ENCODE measurements at regions not wholly inside any gene's neighbourhood (a gene's known extent, or its start where the extent isn't known, plus 50 kb on each side); places are given as distances from the start of the nearest gene placed in this dataset.

GRCh38 chrX:144637731-144638130 lies 609.6 kb upstream of the SPANXN1 start:
- Histone ChIP-seq H3K4me1 (no peaks in the 10 kb centered on the region), H3K27ac (no peak overlapping the region), H3K36me3 (ENCODE audit: low read depth, missing control alignments) (no peaks in the 10 kb centered on the region), H3K27me3 (no peaks in the 10 kb centered on the region), H3K9me3 (no peaks in the 10 kb centered on the region), H3K4me3 (no peak overlapping the region)
- TF ChIP-seq CTCF (IDR thresholded peaks at IDR 0.05), result no peak
- no peak for TF ChIP-seq POLR2A (IDR thresholded peaks at IDR 0.05)
- intact Hi-C loops (cut with DNase I; ENCODE audit: low total_unique reads), result no loop called here
- no peak for DNase-seq
- WGBS, 2 donors, result 93 to 96% methylated on average over 1 to 2 of the region's 2 CpGs

DNA sequence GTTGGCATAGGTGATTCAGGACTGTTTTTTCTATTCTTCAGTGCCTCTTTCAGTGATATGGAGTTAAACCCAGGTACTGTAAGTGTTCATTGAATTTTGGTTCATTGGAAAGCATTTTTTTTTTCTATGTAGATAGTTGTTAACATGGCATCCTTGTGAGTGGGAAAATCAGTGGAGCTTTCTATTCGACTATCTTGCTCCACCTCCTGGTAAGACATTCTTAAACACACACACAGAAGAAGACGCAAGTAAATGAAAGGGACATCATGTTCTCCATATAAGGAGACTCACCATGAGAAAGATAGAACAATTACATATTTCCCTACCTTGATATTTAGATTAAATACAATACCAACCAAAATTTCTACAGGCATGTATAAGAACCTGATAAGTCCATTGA lies 598.5 kb upstream of the SPANXN1 start:
- no peaks in the 10 kb centered on the region for H3K4me1 ChIP-seq
- H3K27me3 ChIP-seq, result no peaks in the 10 kb centered on the region
- TF ChIP-seq POLR2A (IDR thresholded peaks at IDR 0.05) (no peak), CTCF (IDR thresholded peaks at IDR 0.05) (no peak)
- no peak for DNase-seq
- H3K4me3 ChIP-seq, result no peak overlapping the region
- no peaks in the 10 kb centered on the region for H3K36me3 ChIP-seq (ENCODE audit: low read depth, missing control alignments)
- no peaks in the 10 kb centered on the region for H3K9me3 ChIP-seq
- 69 to 85% methylated on average over 2 of the region's 2 CpGs for WGBS, 2 donors
- H3K27ac ChIP-seq, result no peak overlapping the region
- intact Hi-C loops (cut with DNase I; ENCODE audit: low total_unique reads), result no loop called here

DNA sequence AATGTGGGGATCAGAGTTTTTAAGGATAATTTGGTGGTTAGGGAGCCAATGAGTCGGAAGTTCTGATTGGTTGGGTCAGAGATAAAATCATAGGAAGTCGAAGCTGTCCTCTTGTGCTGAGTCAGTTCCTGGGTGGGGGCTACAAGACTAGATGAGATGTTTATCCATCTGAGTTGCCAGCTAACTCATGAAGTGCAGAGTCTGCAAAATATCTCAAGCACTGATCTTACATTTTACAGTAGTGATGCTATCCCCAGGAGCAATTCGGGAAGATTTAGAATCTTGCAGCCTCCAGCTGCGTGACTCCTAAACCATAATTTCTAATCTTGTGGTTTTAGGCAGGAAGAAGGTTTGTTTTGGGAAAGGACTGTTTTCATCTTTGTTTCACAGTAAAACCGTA lies 565.8 kb upstream of the SPANXN1 start:
- Histone ChIP-seq H3K4me3 (no peak overlapping the region), H3K9me3 (no peaks in the 10 kb centered on the region), H3K4me1 (no peaks in the 10 kb centered on the region), H3K36me3 (ENCODE audit: low read depth, missing control alignments) (no peaks in the 10 kb centered on the region), H3K27ac (no peak overlapping the region), H3K27me3 (no peaks in the 10 kb centered on the region)
- intact Hi-C loops (cut with DNase I; ENCODE audit: low total_unique reads), result no loop called here
- TF ChIP-seq POLR2A (IDR thresholded peaks at IDR 0.05) (no peak), CTCF (IDR thresholded peaks at IDR 0.05) (no peak)
- 56 to 70% methylated on average over 4 to 5 of the region's 5 CpGs for WGBS, 2 donors
- DNase-seq, result no peak

DNA sequence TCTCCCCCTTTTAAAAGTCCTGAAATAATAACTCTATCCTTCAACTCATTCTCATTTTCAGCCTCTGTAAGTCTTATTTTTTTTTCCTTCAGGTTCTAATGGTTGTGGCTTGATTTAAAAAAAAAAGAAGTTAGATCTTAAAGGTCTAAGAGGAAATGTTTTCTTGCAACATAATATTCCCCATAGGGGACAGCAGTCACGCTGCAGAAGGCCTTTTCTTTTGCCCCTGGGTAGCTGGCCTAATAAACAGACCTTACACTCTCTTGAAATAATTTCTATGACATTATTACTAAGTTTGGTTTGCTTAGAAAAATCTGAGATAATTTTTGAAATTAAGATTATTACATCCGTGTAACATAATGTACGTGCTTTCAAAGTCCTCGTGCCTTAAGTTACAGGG lies 564.1 kb upstream of the SPANXN1 start:
- Histone ChIP-seq H3K36me3 (ENCODE audit: low read depth, missing control alignments) (no peaks in the 10 kb centered on the region), H3K27me3 (no peaks in the 10 kb centered on the region), H3K27ac (no peak overlapping the region), H3K9me3 (no peaks in the 10 kb centered on the region), H3K4me1 (no peaks in the 10 kb centered on the region), H3K4me3 (no peak overlapping the region)
- no peak for TF ChIP-seq CTCF (IDR thresholded peaks at IDR 0.05)
- no peak for TF ChIP-seq POLR2A (IDR thresholded peaks at IDR 0.05)
- no peak for DNase-seq
- intact Hi-C loops (cut with DNase I; ENCODE audit: low total_unique reads), result no loop called here
- WGBS, 2 donors, result 73 to 78% methylated on average over 4 of the region's 4 CpGs

DNA sequence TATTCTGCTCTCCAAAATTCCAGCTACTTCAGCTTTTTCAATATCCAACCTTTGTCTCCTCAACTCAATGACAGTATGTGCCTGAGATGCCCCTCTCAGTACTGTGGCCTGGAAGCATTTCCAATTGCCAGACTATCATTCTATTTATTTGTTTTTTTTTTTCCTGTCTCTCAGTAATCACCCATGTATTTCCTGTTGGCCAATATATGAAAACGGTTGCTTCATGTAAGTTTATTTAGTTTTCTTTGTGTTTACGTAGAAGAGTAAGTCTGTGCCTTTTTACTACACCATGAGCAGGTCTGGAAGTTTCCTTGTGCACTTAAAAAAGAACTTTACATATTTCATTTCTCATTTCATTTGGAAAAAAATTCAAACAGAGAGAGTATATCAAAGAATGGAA lies 537.5 kb upstream of the SPANXN1 start:
- Histone ChIP-seq H3K36me3 (ENCODE audit: low read depth, missing control alignments) (no peaks in the 10 kb centered on the region), H3K4me1 (no peaks in the 10 kb centered on the region), H3K27ac (no peak overlapping the region), H3K27me3 (no peaks in the 10 kb centered on the region), H3K4me3 (no peak overlapping the region), H3K9me3 (no peaks in the 10 kb centered on the region)
- DNase-seq, result no peak
- intact Hi-C loops (cut with DNase I; ENCODE audit: low total_unique reads), result no loop called here
- TF ChIP-seq CTCF (IDR thresholded peaks at IDR 0.05) (no peak), POLR2A (IDR thresholded peaks at IDR 0.05) (no peak)
- 84 to 91% methylated on average over 2 of the region's 2 CpGs for WGBS, 2 donors
